ENCODE measurements at regions not wholly inside any gene's neighbourhood (a gene's known extent, or its start where the extent isn't known, plus 50 kb on each side); places are given as distances from the start of the nearest gene placed in this dataset.

DNA sequence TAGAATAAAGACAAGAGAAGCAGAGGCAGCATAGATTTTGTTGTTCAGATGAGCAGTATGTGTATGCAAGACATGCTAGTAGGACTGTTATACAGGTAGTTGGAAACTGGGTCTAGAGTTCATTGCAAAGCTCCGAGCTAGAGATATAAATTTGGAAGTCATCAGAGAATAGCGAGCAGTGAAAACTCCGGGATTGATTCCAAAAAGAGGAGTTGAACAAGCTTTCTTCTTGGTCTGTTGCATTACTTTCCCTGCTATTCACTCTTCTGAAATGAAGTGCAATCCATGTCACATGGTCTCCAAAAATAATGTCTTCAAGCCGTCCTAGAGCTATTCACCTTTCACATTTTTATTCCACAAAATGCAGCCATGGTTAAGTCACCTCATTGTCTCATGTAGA is 67.9 kb upstream of the ZNF462 start:
- TF ChIP-seq, protein P1, sequence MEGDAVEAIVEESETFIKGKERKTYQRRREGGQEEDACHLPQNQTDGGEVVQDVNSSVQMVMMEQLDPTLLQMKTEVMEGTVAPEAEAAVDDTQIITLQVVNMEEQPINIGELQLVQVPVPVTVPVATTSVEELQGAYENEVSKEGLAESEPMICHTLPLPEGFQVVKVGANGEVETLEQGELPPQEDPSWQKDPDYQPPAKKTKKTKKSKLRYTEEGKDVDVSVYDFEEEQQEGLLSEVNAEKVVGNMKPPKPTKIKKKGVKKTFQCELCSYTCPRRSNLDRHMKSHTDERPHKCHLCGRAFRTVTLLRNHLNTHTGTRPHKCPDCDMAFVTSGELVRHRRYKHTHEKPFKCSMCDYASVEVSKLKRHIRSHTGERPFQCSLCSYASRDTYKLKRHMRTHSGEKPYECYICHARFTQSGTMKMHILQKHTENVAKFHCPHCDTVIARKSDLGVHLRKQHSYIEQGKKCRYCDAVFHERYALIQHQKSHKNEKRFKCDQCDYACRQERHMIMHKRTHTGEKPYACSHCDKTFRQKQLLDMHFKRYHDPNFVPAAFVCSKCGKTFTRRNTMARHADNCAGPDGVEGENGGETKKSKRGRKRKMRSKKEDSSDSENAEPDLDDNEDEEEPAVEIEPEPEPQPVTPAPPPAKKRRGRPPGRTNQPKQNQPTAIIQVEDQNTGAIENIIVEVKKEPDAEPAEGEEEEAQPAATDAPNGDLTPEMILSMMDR (IDR thresholded peaks at IDR 0.05; ENCODE audit: low read depth, low read length): no peak

DNA sequence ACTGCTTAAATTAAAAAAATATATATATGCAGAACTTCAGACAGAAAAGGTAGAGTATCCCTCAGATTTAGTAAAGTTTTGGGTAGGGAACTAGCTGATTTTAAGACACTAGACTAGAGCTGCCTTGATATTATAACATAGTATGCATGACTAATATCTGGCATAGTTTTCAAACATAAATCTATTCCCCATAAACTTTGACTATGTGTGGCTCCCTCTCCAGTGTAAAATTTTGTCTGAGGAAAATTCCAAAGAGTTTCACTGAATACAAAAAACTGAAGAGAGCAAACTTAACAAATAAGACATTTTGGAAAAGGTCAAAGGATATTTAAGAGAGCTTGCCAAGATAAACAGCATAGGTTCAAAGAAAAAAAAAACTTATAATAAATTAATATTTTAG is 66.2 kb upstream of the ZNF462 start:
- TF ChIP-seq, protein P1 (IDR thresholded peaks at IDR 0.05; ENCODE audit: low read depth, low read length): no peak
- H3K4me3 ChIP-seq (ENCODE audit: low read depth, low read length): no peak overlapping the region

More for the DNA sequence above, 67.9 kb upstream of the ZNF462 start:
- no peak overlapping the region for H3K4me3 ChIP-seq (ENCODE audit: low read depth, low read length)

DNA sequence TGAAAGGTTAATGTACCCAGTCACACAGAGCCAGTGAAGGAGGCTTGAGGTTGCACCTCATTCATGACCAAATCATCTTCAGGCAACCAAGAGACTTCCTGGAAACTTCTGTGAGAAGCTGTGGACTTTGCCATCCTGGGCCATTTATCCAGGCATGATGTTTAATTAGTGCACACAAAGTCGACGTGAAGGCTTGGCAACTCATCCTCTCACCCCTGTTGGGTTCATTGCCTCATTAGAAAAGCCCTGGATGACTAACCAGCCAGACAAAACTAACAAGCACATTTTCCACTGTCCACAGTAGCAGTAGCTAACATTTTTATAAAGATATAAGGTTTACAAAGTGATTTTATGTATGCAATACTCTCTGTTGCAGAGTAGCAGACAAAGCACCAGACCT is 65.7 kb upstream of the ZNF462 start:
- no peak overlapping the region for H3K4me3 ChIP-seq (ENCODE audit: low read depth, low read length)
- TF ChIP-seq, protein P1 (IDR thresholded peaks at IDR 0.05; ENCODE audit: low read depth, low read length): no peak

DNA sequence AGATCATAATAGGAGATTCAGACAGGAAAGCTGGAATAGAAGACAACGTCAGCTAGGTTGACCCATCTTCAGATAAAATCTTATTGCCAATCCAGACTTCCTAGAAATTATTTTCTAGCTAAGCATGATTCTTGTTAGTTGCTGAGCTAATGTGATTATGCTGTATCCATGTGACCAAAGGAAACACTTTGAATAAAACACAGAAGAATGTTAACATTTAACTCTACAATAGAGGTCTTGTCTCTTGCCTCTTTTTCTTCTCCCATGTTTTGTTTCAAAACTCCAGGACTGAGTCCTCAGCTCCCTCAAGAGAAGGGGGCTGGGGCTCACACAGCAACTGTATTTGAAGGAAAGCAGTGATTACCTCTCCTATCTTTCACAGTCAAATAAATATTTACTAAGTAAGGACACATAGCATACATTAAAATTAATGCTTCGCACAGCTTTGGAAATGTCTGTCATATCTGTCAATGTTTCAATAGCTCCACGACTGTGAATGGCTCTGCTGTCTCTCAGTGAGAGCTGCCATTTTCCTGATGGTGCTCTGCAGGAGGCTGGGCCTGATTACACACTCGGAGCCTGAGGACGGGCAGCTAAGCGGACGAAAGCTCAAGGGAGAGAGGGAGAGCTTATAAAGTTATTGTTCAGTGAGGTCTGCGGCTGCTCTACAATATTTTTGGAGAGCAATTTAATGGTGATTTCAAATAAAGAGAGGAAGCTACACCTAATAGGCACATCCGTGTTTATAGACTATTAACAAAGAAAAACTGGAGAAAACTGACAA is 64.8 kb upstream of the ZNF462 start:
- TF ChIP-seq, protein P1 (IDR thresholded peaks at IDR 0.05; ENCODE audit: low read depth, low read length): no peak

DNA sequence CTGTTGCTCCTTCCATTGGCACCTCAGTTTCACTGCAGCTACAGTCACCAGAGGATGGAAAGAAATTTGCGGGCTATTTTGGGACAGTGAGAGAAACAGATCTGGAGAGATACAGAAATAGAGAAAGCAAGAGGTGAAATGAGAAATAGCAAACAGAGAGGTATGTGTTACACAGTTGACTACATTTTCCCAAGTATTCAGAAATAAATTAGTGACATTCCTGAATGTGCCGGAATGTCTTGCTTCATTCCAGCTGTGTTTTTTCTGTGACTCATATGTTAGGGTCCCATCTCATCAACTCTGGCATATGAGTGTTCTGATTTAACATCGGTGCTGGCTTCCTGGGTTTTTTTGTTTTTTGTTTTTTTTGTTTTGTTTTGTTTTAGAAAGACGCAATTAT is 63.8 kb upstream of the ZNF462 start:
- no peak overlapping the region for H3K4me3 ChIP-seq (ENCODE audit: low read depth, low read length)
- TF ChIP-seq, protein P1 (IDR thresholded peaks at IDR 0.05; ENCODE audit: low read depth, low read length): no peak

More for the DNA sequence above, 64.8 kb upstream of the ZNF462 start:
- no peak overlapping the region for H3K4me3 ChIP-seq (ENCODE audit: low read depth, low read length)

DNA sequence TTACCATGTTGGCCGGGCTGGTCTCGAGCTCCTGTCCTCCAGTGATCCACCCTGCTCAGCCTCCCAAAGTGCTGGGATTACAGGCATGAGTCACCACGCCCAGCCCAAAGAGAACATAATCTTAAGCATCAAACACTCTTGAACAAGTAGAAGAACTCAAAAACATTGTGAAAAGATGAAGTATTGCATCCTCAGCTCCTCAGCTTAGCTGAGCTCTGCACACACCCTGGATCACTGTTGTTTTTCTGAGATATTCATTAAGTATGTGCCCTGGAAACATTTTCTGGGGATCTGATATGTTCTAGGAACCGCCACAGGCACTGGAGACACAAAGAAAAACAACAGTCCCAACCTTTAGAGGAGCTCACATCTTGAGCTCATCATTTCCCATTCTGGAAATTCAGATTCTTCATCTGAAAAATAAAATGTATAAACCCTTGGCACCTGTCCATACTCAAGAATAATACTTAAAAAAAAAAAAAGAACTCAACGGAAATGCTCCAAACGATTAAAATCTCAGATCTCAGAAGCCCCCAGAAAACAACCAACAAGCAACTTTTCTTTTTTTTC is 62.2 kb upstream of the ZNF462 start:
- TF ChIP-seq, protein P1 (IDR thresholded peaks at IDR 0.05; ENCODE audit: low read depth, low read length): no peak
- no peak overlapping the region for H3K4me3 ChIP-seq (ENCODE audit: low read depth, low read length)

DNA sequence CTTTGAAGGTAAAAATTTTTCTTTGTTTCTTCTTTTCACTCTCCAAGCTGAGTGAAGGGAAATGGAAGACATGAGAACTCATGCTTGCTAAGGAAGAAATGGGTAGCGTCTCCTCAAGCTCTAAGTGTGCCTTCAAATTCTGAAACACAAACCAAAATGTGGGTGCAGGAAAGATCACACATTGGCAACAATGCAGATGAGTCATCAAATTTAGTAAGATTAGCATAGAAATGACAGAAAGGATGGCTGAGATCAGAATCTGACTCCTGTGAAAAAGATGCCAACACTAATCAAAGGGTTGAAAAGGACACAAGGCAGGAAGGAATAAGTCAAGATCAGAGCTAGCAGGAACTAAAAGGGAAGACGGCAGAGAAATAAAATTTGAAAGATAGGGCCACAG is 61.1 kb upstream of the ZNF462 start:
- TF ChIP-seq, protein P1 (IDR thresholded peaks at IDR 0.05; ENCODE audit: low read depth, low read length): no peak
- no peak overlapping the region for H3K4me3 ChIP-seq (ENCODE audit: low read depth, low read length)

Measured in WI38 (cell line).